Germinal center (tissue), 1 donor: ENCODE measurements at regions not wholly inside any gene's neighbourhood (a gene's known extent, or its start where the extent isn't known, plus 50 kb on each side); places are given as distances from the start of the nearest gene placed in this dataset.

ENCODE experiments used
- DNase-seq: peaks from one replicate; pipeline ENCODE4 v3.0.0; 2012; ENCODE audit warnings: mixed read lengths, low spot score

- DNase-seq = no peak
Measured at GRCh38 chr7:21365866-21366624, 61.8 kb upstream of the SP4 start.

- DNase-seq = no peak
Measured at GRCh38 chr7:21367081-21367480, 60.8 kb upstream of the SP4 start.

GRCh38 chr7:21367537-21367936, 60.3 kb upstream of the SP4 start:
- no peak for DNase-seq

- no peak for DNase-seq
Measured at GRCh38 chr7:21368317-21368716, 59.6 kb upstream of the SP4 start.

- no peak for DNase-seq
Measured at GRCh38 chr7:21370283-21370982, 57.5 kb upstream of the SP4 start.

- DNase-seq = no peak
Measured at GRCh38 chr7:21371360-21371759, 56.5 kb upstream of the SP4 start.

GRCh38 chr7:21373031-21373430, 54.9 kb upstream of the SP4 start:
- DNase-seq = no peak

- no peak for DNase-seq
Measured at GRCh38 chr7:21374134-21374533, 53.7 kb upstream of the SP4 start.

- no peak for DNase-seq
Measured at GRCh38 chr7:21377545-21377944, 50.3 kb upstream of the SP4 start.
